MCF 10A (cell line): ENCODE measurements at regions not wholly inside any gene's neighbourhood (a gene's known extent, or its start where the extent isn't known, plus 50 kb on each side); places are given as distances from the start of the nearest gene placed in this dataset.

ENCODE experiments used
- BruUV-seq: library from RNA; stranded (reverse); fragments of 400-500 nt; replicated peaks from 2 replicates; lab custom pipeline; 2021; lab: Mats Ljungman, UMichigan
- CTCF ChIA-PET: fragments of 300-600 bp; sonication (Branson Sonifier 250); formaldehyde crosslinking; extraction: SDS; loops from one replicate; lab custom pipeline; 2021; ENCODE audit warnings: antibody characterized with exemption, inconsistent platforms; lab: Yijun Ruan, JAX
- POLR2A ChIA-PET: fragments of 300-600, 350-650 bp; sonication (Branson Sonifier 250); formaldehyde crosslinking; extraction: SDS; loops from one replicate; lab custom pipeline; 2020; ENCODE audit warnings: antibody characterized with exemption, inconsistent platforms; lab: Yijun Ruan, JAX
- DNase-seq: peaks from one replicate; pipeline ENCODE4 v3.0.0-alpha.2; 2018; ENCODE audit not compliant: unreplicated experiment
- H3K27ac Mint-ChIP-seq: one replicate; pipeline ENCODE4 v1.8.0; 2022; ENCODE audit warnings: mild to moderate bottlenecking, low read depth, mixed read lengths; ENCODE audit not compliant: unreplicated experiment
- H3K27me3 Mint-ChIP-seq: one replicate; pipeline ENCODE4 v1.8.0; 2022; ENCODE audit warnings: mixed read lengths; ENCODE audit not compliant: insufficient read depth, unreplicated experiment
- H3K36me3 Mint-ChIP-seq: one replicate; pipeline ENCODE4 v1.8.0; 2022; ENCODE audit warnings: mild to moderate bottlenecking, moderate library complexity, mixed read lengths; ENCODE audit not compliant: insufficient read depth, unreplicated experiment
- H3K4me1 Mint-ChIP-seq: one replicate; pipeline ENCODE4 v1.8.0; 2022; ENCODE audit warnings: mixed read lengths; ENCODE audit not compliant: insufficient read depth, unreplicated experiment
- H3K4me3 Mint-ChIP-seq: one replicate; pipeline ENCODE4 v1.8.0; 2022; ENCODE audit warnings: mild to moderate bottlenecking, moderate library complexity, mixed read lengths; ENCODE audit not compliant: unreplicated experiment
- H3K9me3 Mint-ChIP-seq: one replicate; pipeline ENCODE4 v1.8.0; 2022; ENCODE audit warnings: mixed read lengths; ENCODE audit not compliant: unreplicated experiment
- CTCF ChIP-seq: fragments of 200-600 bp; IDR thresholded peaks from one replicate; pipeline ENCODE4 v1.8.0; 2022; ENCODE audit warnings: antibody characterized with exemption, mild to moderate bottlenecking; ENCODE audit not compliant: unreplicated experiment
- intact Hi-C: fragments of 100-400 bp; cut with micrococcal nuclease; formaldehyde crosslinking; loops from 2 replicates; pipeline ENCODE4 v1.14.1; 2022

- Mint-ChIP-seq H3K27ac (no peak overlapping the region), H3K27me3 (peaks cover 20% of the 10 kb centered on the region), H3K4me1 (no peaks in the 10 kb centered on the region), H3K36me3 (no peaks in the 10 kb centered on the region), H3K4me3 (no peak overlapping the region), H3K9me3 (no peaks in the 10 kb centered on the region)
- no peak for DNase-seq
- TF ChIP-seq CTCF: no peak
- ChIA-PET POLR2A (no interaction called here), CTCF (interaction anchor here (0.6 to 0.7 kb wide), 3 partner anchors 72 to 241 kb away, joined by 3 to 4 read pairs (median 3); no protein-coding TSS in a partner anchor)
- no TSS peak for BruUV-seq
- intact Hi-C loops: no loop called here
Observed at GRCh38 chr14:23804817-23805216, 148.8 kb upstream of the DHRS4 start.

- H3K4me1 Mint-ChIP-seq: no peaks in the 10 kb centered on the region
- H3K9me3 Mint-ChIP-seq: no peaks in the 10 kb centered on the region
- CTCF ChIA-PET: interaction anchor here (0.7 kb wide), 4 partner anchors 212 to 982 kb away, joined by 3 read pairs; partner anchors contain the start of gene LTB4R2
- DNase-seq: no peak
- POLR2A ChIA-PET: no interaction called here
- no peak overlapping the region for H3K27ac Mint-ChIP-seq
- no TSS peak for BruUV-seq
- H3K36me3 Mint-ChIP-seq: no peaks in the 10 kb centered on the region
- TF ChIP-seq CTCF: no peak
- peaks cover 20% of the 10 kb centered on the region for H3K27me3 Mint-ChIP-seq
- intact Hi-C loops: no loop called here
- no peak overlapping the region for H3K4me3 Mint-ChIP-seq
Observed at GRCh38 chr14:23805761-23806160, 147.8 kb upstream of the DHRS4 start.

GRCh38 chr14:23814527-23815256 is 138.9 kb upstream of the DHRS4 start:
- ChIA-PET POLR2A (interaction anchor here (0.7 kb wide), 1 partner anchor 30 kb away, joined by 4 read pairs; no protein-coding TSS in a partner anchor), CTCF (interaction anchor here (0.6 to 0.7 kb wide), 3 partner anchors 32 to 292 kb away, joined by 3 to 5 read pairs (median 3); no protein-coding TSS in a partner anchor)
- no peaks in the 10 kb centered on the region for H3K9me3 Mint-ChIP-seq
- TF ChIP-seq CTCF: no peak
- no peak for DNase-seq
- intact Hi-C loops: no loop called here
- H3K4me1 Mint-ChIP-seq: no peaks in the 10 kb centered on the region
- no peak overlapping the region for H3K27ac Mint-ChIP-seq
- no TSS peak for BruUV-seq
- no peaks in the 10 kb centered on the region for H3K36me3 Mint-ChIP-seq
- H3K4me3 Mint-ChIP-seq: no peak overlapping the region
- H3K27me3 Mint-ChIP-seq: no peaks in the 10 kb centered on the region

- peaks cover 6% of the 10 kb centered on the region for H3K9me3 Mint-ChIP-seq
- ChIA-PET CTCF (no interaction called here), POLR2A (no interaction called here)
- TF ChIP-seq CTCF: no peak
- no peak overlapping the region for H3K27ac Mint-ChIP-seq
- no peaks in the 10 kb centered on the region for H3K4me1 Mint-ChIP-seq
- H3K27me3 Mint-ChIP-seq: no peaks in the 10 kb centered on the region
- intact Hi-C loops: no loop called here
- H3K4me3 Mint-ChIP-seq: no peak overlapping the region
- no peak for DNase-seq
- H3K36me3 Mint-ChIP-seq: no peaks in the 10 kb centered on the region
- no TSS peak for BruUV-seq
Observed at GRCh38 chr14:23816371-23816770, 137.2 kb upstream of the DHRS4 start.
